ENCODE measurements at regions not wholly inside any gene's neighbourhood (a gene's known extent, or its start where the extent isn't known, plus 50 kb on each side); places are given as distances from the start of the nearest gene placed in this dataset.

- Histone ChIP-seq H3K27ac (ENCODE audit: low read depth, low read length) (no peak overlapping the region), H3K4me3 (ENCODE audit: insufficient read depth, low read depth, low read length) (no peak overlapping the region), H3K4me2 (ENCODE audit: low read length) (no peak overlapping the region), H4K20me1 (ENCODE audit: insufficient read depth, low read length) (no peaks in the 10 kb centered on the region), H3K9ac (ENCODE audit: low read length) (no peak overlapping the region), H3K79me2 (ENCODE audit: insufficient read depth, low read length) (no peaks in the 10 kb centered on the region), H3K27me3 (ENCODE audit: insufficient read depth, low read length) (no peaks in the 10 kb centered on the region), H3K4me1 (ENCODE audit: insufficient read depth, low read length) (no peaks in the 10 kb centered on the region), H3K9me3 (ENCODE audit: insufficient read depth, low read depth, low read length) (no peaks in the 10 kb centered on the region), H2AFZ (ENCODE audit: low read depth, low read length) (no peak overlapping the region), H3K36me3 (ENCODE audit: insufficient read depth, low read length) (no peaks in the 10 kb centered on the region)
- no peaks in the 10 kb centered on the region for H3K27me3 Mint-ChIP-seq (ENCODE audit: low read depth, unreplicated experiment)
- TF ChIP-seq EZH2 (IDR thresholded peaks at IDR 0.05; ENCODE audit: insufficient read depth, low read length) (no peak), CTCF (IDR thresholded peaks at IDR 0.05; ENCODE audit: insufficient read depth, low read depth, low read length) (no peak)
- DNase-seq (ENCODE audit: low read depth) = no peak
- no peak for FAIRE-seq
- H3K9me3 Mint-ChIP-seq (ENCODE audit: unreplicated experiment) = no peaks in the 10 kb centered on the region
- H3K4me3 Mint-ChIP-seq (ENCODE audit: unreplicated experiment) = no peak overlapping the region
- H3K4me1 Mint-ChIP-seq (ENCODE audit: low read depth, unreplicated experiment) = peaks cover 5% of the 10 kb centered on the region
- H3K36me3 Mint-ChIP-seq (ENCODE audit: low read depth, unreplicated experiment) = no peaks in the 10 kb centered on the region
- no peak overlapping the region for H3K27ac Mint-ChIP-seq (ENCODE audit: unreplicated experiment)
These were observed 657.2 kb upstream of the FSHR start for GRCh38 chr2:49811502-49811901.

GRCh38 chr2:49807689-49808088 lies 653.4 kb upstream of the FSHR start:
- peaks cover 13% of the 10 kb centered on the region for H3K4me1 Mint-ChIP-seq (ENCODE audit: low read depth, unreplicated experiment)
- Histone ChIP-seq H3K4me1 (ENCODE audit: insufficient read depth, low read length) (no peaks in the 10 kb centered on the region), H3K4me2 (ENCODE audit: low read length) (no peak overlapping the region), H3K27ac (ENCODE audit: low read depth, low read length) (no peak overlapping the region), H3K9me3 (ENCODE audit: insufficient read depth, low read depth, low read length) (no peaks in the 10 kb centered on the region), H4K20me1 (ENCODE audit: insufficient read depth, low read length) (no peaks in the 10 kb centered on the region), H2AFZ (ENCODE audit: low read depth, low read length) (no peak overlapping the region), H3K36me3 (ENCODE audit: insufficient read depth, low read length) (no peaks in the 10 kb centered on the region), H3K9ac (ENCODE audit: low read length) (no peak overlapping the region), H3K27me3 (ENCODE audit: insufficient read depth, low read length) (no peaks in the 10 kb centered on the region), H3K79me2 (ENCODE audit: insufficient read depth, low read length) (no peaks in the 10 kb centered on the region), H3K4me3 (ENCODE audit: insufficient read depth, low read depth, low read length) (no peak overlapping the region)
- DNase-seq (ENCODE audit: low read depth) (no peak), FAIRE-seq (no peak)
- no peaks in the 10 kb centered on the region for H3K27me3 Mint-ChIP-seq (ENCODE audit: low read depth, unreplicated experiment)
- H3K36me3 Mint-ChIP-seq (ENCODE audit: low read depth, unreplicated experiment) = no peaks in the 10 kb centered on the region
- TF ChIP-seq CTCF (IDR thresholded peaks at IDR 0.05; ENCODE audit: insufficient read depth, low read depth, low read length) = no peak
- TF ChIP-seq EZH2 (IDR thresholded peaks at IDR 0.05; ENCODE audit: insufficient read depth, low read length) = no peak
- no peak overlapping the region for H3K4me3 Mint-ChIP-seq (ENCODE audit: unreplicated experiment)
- no peak overlapping the region for H3K27ac Mint-ChIP-seq (ENCODE audit: unreplicated experiment)
- peaks cover 4% of the 10 kb centered on the region for H3K9me3 Mint-ChIP-seq (ENCODE audit: unreplicated experiment)

GRCh38 chr2:49804111-49804510 lies 649.8 kb upstream of the FSHR start:
- H3K36me3 Mint-ChIP-seq (ENCODE audit: low read depth, unreplicated experiment) = no peaks in the 10 kb centered on the region
- Histone ChIP-seq H3K27ac (ENCODE audit: low read depth, low read length) (no peak overlapping the region), H2AFZ (ENCODE audit: low read depth, low read length) (no peak overlapping the region), H3K36me3 (ENCODE audit: insufficient read depth, low read length) (no peaks in the 10 kb centered on the region), H3K9ac (ENCODE audit: low read length) (no peak overlapping the region), H3K4me3 (ENCODE audit: insufficient read depth, low read depth, low read length) (no peak overlapping the region), H3K79me2 (ENCODE audit: insufficient read depth, low read length) (no peaks in the 10 kb centered on the region), H3K4me1 (ENCODE audit: insufficient read depth, low read length) (no peaks in the 10 kb centered on the region), H3K9me3 (ENCODE audit: insufficient read depth, low read depth, low read length) (no peaks in the 10 kb centered on the region), H4K20me1 (ENCODE audit: insufficient read depth, low read length) (no peaks in the 10 kb centered on the region), H3K27me3 (ENCODE audit: insufficient read depth, low read length) (no peaks in the 10 kb centered on the region), H3K4me2 (ENCODE audit: low read length) (no peak overlapping the region)
- TF ChIP-seq EZH2 (IDR thresholded peaks at IDR 0.05; ENCODE audit: insufficient read depth, low read length) (no peak), CTCF (IDR thresholded peaks at IDR 0.05; ENCODE audit: insufficient read depth, low read depth, low read length) (no peak)
- H3K4me3 Mint-ChIP-seq (ENCODE audit: unreplicated experiment) = no peak overlapping the region
- H3K27ac Mint-ChIP-seq (ENCODE audit: unreplicated experiment) = peak overlapping the region; percentile 38
- H3K4me1 Mint-ChIP-seq (ENCODE audit: low read depth, unreplicated experiment) = peaks cover 28% of the 10 kb centered on the region
- peaks cover 10% of the 10 kb centered on the region for H3K9me3 Mint-ChIP-seq (ENCODE audit: unreplicated experiment)
- FAIRE-seq = no peak
- H3K27me3 Mint-ChIP-seq (ENCODE audit: low read depth, unreplicated experiment) = no peaks in the 10 kb centered on the region
- no peak for DNase-seq (ENCODE audit: low read depth)
